ENCODE measurements at regions not wholly inside any gene's neighbourhood (a gene's known extent, or its start where the extent isn't known, plus 50 kb on each side); places are given as distances from the start of the nearest gene placed in this dataset.

GRCh38 chr5:86865256-86865785 is 247.6 kb downstream of the COX7C start:
- DNase-seq: no peak
- intact Hi-C loops (cut with DNase I): no loop called here

GRCh38 chr5:86866036-86866435 is 248.3 kb downstream of the COX7C start:
- peak in 18 of 42 donors; percentile 9 to 67 (median 25) for DNase-seq

DNA sequence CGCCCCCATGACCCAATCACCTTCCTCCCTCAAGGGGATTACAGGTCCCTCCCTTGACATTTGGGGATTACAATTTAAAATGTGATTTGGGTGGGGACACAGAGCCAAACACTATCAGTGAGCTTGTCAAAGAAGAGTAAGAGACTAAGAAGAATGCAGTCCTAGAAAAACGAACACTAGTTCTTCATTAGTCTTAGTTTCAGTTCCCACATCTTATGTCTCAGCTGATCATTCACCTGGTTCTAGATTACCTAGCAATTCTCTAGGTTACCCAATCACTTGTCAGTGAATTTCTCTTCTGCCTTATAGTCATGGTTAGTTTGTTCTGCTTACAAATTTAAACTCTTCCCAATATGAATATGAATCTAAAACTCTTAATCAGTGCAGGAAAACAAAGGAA is 251.5 kb downstream of the COX7C start:
- DNase-seq: no peak
- intact Hi-C loops (cut with DNase I): no loop called here

More at GRCh38 chr5:86866036-86866435, 248.3 kb downstream of the COX7C start:
- intact Hi-C loops (cut with DNase I): no loop called here

- DNase-seq: no peak
- intact Hi-C loops (cut with DNase I): no loop called here
These were observed 257.8 kb downstream of the COX7C start for GRCh38 chr5:86875539-86875938.

- intact Hi-C loops (cut with DNase I): no loop called here
- DNase-seq: no peak
These were observed 260.5 kb downstream of the COX7C start for GRCh38 chr5:86878250-86878649.

DNA sequence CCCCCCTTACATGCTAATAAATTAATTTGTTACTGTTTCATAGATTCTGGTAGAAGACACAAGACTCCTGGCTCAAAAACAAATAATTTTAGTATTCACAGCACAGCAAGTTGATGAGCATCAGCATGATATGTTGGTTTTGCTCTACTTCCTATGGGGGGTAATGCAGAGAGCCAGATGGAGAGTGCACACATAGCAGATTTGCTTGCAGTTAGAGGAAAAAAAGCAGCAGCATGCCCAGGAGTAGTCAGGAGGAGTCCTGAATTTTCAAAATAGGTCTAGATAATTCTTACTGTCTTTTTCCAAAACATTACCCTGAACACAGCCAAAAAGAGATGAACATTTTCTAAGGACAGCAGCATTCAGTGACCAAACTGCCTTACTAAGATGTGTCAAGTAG is 261.3 kb downstream of the COX7C start:
- DNase-seq: no peak
- intact Hi-C loops (cut with DNase I): no loop called here

GRCh38 chr5:86880344-86880743 is 262.6 kb downstream of the COX7C start:
- intact Hi-C loops (cut with DNase I): loop anchor here (5.0 kb wide), 1 partner anchor 92 kb away; no protein-coding TSS in a partner anchor
- no peak for DNase-seq

DNA sequence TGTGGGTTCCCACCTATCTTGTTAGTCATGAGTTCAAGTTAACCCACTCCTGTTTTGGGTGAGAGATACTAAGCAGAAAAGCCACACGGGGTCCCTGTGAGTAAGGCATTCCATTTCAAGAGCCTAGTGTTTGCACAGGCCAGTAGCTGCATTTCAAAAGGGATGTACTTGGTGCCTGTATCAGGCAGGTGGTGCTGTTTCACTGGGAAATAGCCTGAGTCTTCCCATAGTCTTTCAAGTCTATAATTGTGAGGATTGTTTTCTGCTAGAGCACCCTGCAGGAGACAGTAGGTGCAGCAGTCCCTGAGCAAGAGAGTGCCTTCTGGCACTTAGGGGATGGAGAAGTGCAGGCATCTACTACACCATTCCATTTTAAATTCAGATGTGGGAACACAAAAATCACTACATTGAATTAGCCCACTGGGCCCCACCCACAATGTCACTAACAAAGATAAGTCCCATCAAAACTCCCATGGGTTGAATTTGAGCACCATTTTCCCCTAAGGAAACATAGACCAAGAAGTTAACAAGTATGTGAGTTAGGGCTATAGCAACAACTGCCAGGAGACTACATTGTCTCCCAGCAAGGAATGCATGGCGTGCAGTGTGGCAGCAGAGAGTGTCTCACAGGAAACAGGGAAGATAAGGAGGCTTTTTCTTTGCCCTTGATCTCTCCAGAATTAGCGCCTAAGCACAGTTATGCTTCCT is 263.2 kb downstream of the COX7C start:
- intact Hi-C loops (cut with DNase I): loop anchor here (5.0 kb wide), 1 partner anchor 91 kb away; no protein-coding TSS in a partner anchor
- DNase-seq: peak in 40 of 42 donors; percentile 12 to 80 (median 48)

- intact Hi-C loops (cut with DNase I): loop anchor here (5.0 kb wide), 1 partner anchor 91 kb away; no protein-coding TSS in a partner anchor
These were observed 263.9 kb downstream of the COX7C start for GRCh38 chr5:86881493-86882090.

GRCh38 chr5:86884608-86885007 is 266.9 kb downstream of the COX7C start:
- DNase-seq: no peak
- intact Hi-C loops (cut with DNase I): loop anchor here (5.0 kb wide), 1 partner anchor 88 kb away; no protein-coding TSS in a partner anchor

More at GRCh38 chr5:86881493-86882090, 263.9 kb downstream of the COX7C start:
- DNase-seq: no peak

GRCh38 chr5:86885011-86885410 is 267.3 kb downstream of the COX7C start:
- DNase-seq: no peak
- intact Hi-C loops (cut with DNase I): no loop called here

- DNase-seq: no peak
- intact Hi-C loops (cut with DNase I): no loop called here
These were observed 267.9 kb downstream of the COX7C start for GRCh38 chr5:86885489-86886230.

GRCh38 chr5:86890375-86890774 is 272.6 kb downstream of the COX7C start:
- intact Hi-C loops (cut with DNase I): no loop called here
- no peak for DNase-seq

GRCh38 chr5:86894056-86894455 is 276.3 kb downstream of the COX7C start:
- no peak for DNase-seq
- intact Hi-C loops (cut with DNase I): no loop called here

DNA sequence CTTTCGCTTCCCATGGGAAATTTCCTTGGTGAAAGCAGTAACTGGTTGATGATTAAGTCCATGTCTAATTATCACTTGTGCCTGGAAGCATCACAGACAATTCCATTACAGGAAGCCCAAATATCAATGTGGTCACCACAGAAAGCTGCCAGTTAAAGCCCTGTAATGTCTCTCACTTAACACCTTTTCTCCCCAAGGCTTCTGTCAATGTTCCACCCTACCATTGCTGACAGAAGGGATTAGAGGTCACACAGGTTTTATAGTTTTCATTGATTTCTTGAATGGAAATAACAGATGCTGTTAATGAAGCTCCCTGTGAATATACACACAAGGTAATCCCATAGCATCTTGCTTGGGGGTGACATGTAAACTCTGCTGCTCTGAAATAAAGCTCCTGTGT is 279.2 kb downstream of the COX7C start:
- no peak for DNase-seq
- intact Hi-C loops (cut with DNase I): no loop called here

DNA sequence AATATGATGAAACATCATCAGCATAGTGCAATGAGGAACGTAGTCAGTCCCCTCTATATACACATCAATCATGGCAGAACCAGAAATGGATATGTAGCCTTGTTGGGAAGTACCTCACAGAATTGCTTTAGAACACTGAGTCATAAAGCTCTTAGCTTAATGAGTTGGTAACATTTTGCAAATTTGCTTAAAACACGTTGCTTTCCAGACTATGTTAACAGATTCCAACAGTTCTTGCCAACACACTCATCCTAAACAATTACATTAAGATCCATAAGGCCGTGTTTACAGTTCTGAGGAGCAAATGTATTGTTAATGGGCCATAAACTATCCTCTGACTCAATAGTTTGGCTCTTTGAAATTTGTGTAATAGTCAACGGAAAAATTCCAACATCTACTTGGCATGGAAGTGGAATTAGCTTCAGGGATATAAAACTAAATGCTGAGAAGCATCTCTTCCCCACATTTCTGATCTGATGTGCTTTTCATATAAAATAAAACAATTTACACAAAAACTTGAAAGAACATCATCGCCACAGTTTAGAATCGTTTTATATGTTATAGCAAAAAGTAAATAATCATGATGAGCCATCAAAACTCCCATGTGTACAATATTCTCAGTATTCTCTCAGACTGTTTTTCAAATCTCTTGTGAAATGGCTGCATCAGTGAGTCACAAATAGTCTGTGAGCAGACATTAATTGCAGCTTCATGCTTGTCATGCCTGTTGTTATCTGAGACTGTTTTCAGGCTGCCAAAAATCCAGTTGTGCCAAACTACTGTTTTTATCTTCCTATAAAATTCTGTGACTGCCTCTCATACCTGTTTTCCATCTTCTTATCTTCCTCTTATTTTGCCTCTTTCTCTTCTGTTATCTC is 291.9 kb downstream of the COX7C start:
- DNase-seq: no peak
- intact Hi-C loops (cut with DNase I): no loop called here

GRCh38 chr5:86917117-86917579 is 299.4 kb downstream of the COX7C start:
- DNase-seq: no peak

GRCh38 chr5:86918246-86918645 is 300.5 kb downstream of the COX7C start:
- intact Hi-C loops (cut with DNase I): no loop called here
- DNase-seq: no peak

More at GRCh38 chr5:86917117-86917579, 299.4 kb downstream of the COX7C start:
- intact Hi-C loops (cut with DNase I): no loop called here

DNA sequence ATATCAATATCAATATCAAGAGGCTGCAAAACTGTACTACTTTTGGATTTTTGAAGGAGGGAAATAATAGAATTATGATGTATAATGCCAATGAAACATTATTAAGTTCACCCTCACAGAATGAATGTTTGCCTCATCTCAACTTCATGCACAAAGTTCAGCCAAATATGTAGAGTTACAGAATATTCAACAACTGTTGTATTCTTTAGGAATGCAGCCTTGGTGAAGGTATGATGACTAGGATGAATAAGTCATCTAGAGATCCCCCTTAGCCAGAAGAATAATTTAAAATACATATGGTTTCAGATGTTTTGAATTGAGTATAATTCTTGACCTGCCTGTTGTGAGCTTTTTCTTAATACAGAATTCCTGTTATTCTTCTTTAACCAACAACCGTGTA is 308.3 kb downstream of the COX7C start:
- intact Hi-C loops (cut with DNase I): no loop called here
- no peak for DNase-seq
